Adrenal gland (tissue), 9 donors: ENCODE measurements at regions not wholly inside any gene's neighbourhood (a gene's known extent, or its start where the extent isn't known, plus 50 kb on each side); places are given as distances from the start of the nearest gene placed in this dataset.

Experiments used
- DNase-seq, 7 donors: peaks; one replicate each; pipeline ENCODE4 v3.0.0-alpha.2; 2019 to 2020
- H3K27ac ChIP-seq, 5 donors: fragments of 200-600 bp; sonication (generic) in 4 of 5; 1 replicate in 3 of 5; 2 replicates in 2 of 5; pipeline versions ENCODE4 v1.5.1 to v1.8.0; 2016 to 2020; ENCODE audit warnings: mild to moderate bottlenecking in 1 of 5
- H3K27me3 ChIP-seq: fragments of 200-600 bp; 2 replicates; pipeline ENCODE4 v1.8.0; 2021
- H3K36me3 ChIP-seq, 2 donors: fragments of 200-600 bp; replicated peaks in 1 of 2; 1 replicate in 1 of 2; 2 replicates in 1 of 2; pipeline versions ENCODE4 v1.5.1 to v1.8.0; 2018 to 2022
- H3K4me1 ChIP-seq, 2 donors: fragments of 200-600 bp; replicated peaks in 1 of 2; 1 replicate in 1 of 2; 2 replicates in 1 of 2; pipeline versions ENCODE4 v1.5.1 to v1.8.0; 2018 to 2021
- H3K4me3 ChIP-seq, 4 donors: fragments of 200-600 bp; sonication (generic) in 3 of 4; one replicate each; pipeline ENCODE4 v1.5.1; 2016 to 2018
- H3K9me3 ChIP-seq, 3 donors: fragments of 200-600 bp; sonication (generic) in 1 of 3; replicated peaks in 1 of 3; 1 replicate in 2 of 3; 2 replicates in 1 of 3; pipeline versions ENCODE4 v1.5.1 to v1.8.0; 2016 to 2021
- POLR2A ChIP-seq, 2 donors: fragments of 450-650 bp; IDR thresholded peaks; one replicate each; pipeline ENCODE4 v1.6.1; 2017; ENCODE audit warnings: antibody characterized with exemption in 2 of 2, mild to moderate bottlenecking in 2 of 2, moderate library complexity in 1 of 2
- WGBS, 4 donors: extraction: QIAGEN DNeasy Blood & Tissue Kit in 2 of 4; methylation state at CpG; one replicate each; pipeline versions ENCODE4 v1.1.5 to v1.1.7; 2013 to 2017; 5-methylcytosine and 5-hydroxymethylcytosine counted together
- intact Hi-C, 2 donors: fragments of 100-400 bp; cut with DNase I; formaldehyde crosslinking; loops; one replicate each; pipeline versions ENCODE4 v1.14.1 to v1.15.0; 2022 to 2023
- TF ChIP-seq, protein P1 (sequence below), 6 experiments: fragments of 450-650 bp in 4 of 6; fragments of 200-600 bp in 2 of 6; sonication (generic) in 1 of 6; IDR thresholded peaks; 1 replicate in 5 of 6; 2 replicates in 1 of 6; pipeline versions ENCODE4 v1.5.1 to v1.8.0; 2016 to 2021; ENCODE audit warnings: antibody characterized with exemption in 6 of 6, mild to moderate bottlenecking in 2 of 6, moderate library complexity in 1 of 6
- donor health status: healthy with polysubstance abuse.
- donor health status: Bipolar disorder and iron deficiency.
- donor health status: DM: yes; HTN: yes; CAD: no.
- donor health status: DM: no; HTN: no; CAD: no.
- donor health status: DM: no; HTN: no; CAD: no.

DNA sequence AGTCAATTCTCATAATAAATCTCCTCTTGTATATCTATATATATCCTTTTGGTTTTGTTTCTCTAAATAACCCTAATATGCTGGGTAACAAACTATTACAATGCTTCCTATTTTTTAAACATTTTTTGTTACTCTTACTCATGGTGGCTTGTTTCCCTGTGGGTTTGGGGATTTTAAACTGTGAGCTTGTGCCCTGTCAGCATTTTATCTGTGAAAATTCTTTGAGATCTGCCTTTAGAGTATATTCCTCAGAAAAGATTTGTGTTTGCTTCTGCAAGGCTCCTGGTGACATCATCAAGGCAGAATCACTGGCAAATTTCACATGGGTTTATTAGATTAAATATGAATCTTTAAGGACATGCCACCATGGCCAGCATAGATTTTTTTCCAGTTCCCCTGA lies 273.6 kb downstream of the LRFN2 start:
- intact Hi-C loops = no loop called here
- H3K27ac ChIP-seq = no peak overlapping the region
- TF ChIP-seq POLR2A (IDR thresholded peaks at IDR 0.05) = no peak
- TF ChIP-seq, protein P1, sequence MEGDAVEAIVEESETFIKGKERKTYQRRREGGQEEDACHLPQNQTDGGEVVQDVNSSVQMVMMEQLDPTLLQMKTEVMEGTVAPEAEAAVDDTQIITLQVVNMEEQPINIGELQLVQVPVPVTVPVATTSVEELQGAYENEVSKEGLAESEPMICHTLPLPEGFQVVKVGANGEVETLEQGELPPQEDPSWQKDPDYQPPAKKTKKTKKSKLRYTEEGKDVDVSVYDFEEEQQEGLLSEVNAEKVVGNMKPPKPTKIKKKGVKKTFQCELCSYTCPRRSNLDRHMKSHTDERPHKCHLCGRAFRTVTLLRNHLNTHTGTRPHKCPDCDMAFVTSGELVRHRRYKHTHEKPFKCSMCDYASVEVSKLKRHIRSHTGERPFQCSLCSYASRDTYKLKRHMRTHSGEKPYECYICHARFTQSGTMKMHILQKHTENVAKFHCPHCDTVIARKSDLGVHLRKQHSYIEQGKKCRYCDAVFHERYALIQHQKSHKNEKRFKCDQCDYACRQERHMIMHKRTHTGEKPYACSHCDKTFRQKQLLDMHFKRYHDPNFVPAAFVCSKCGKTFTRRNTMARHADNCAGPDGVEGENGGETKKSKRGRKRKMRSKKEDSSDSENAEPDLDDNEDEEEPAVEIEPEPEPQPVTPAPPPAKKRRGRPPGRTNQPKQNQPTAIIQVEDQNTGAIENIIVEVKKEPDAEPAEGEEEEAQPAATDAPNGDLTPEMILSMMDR (IDR thresholded peaks at IDR 0.05) = no peak
- no peaks in the 10 kb centered on the region for H3K27me3 ChIP-seq
- no peaks in the 10 kb centered on the region for H3K9me3 ChIP-seq
- DNase-seq = no peak
- H3K4me1 ChIP-seq = no peaks in the 10 kb centered on the region
- no peaks in the 10 kb centered on the region for H3K36me3 ChIP-seq
- H3K4me3 ChIP-seq = no peak overlapping the region

DNA sequence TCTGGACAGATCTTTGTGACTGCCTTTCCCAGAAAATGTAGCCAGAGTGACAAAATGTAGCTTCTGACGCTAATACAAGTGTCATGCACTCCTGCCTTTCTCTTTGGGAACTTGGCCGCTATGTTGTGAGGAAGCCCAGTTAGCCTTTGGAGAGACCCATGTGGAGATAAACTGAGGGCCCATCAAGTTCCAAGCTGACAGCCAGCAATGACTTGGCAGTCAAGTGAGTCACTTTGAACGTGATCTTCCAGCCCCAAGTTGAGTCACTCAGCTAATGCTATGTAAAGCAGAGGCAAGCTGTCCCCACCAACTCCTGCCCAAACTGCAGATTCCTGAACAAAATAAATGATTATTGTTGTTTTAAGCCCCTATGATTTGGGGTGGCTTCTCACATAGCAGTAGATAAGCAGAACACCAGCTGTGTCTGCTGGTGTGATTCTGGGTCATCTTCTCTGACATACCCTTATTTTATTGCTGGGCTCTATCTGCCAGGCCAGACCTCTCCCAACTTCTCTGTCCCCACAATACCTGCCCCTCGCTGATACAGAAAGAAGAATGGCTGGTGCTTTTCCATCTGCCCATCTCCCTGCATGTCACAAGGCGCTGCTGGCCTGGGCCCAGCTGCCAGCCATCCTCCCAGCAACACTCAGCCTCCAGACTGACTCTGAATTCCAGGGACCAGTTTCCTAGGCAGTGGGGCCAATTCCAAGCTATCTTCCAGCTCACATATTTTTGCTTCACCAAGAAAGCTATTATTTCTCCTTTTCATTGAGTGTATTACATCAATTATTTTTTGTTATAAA lies 274.8 kb downstream of the LRFN2 start:
- no peak overlapping the region for H3K27ac ChIP-seq
- H3K9me3 ChIP-seq = no peaks in the 10 kb centered on the region
- TF ChIP-seq, protein P1 (IDR thresholded peaks at IDR 0.05) = no peak
- TF ChIP-seq POLR2A (IDR thresholded peaks at IDR 0.05) = no peak
- DNase-seq = peak in 1 of 7 donors; percentile 17
- no peaks in the 10 kb centered on the region for H3K4me1 ChIP-seq
- 75 to 85% (median 79%) methylated on average over 5 of the region's 5 CpGs for WGBS, 4 donors
- no peak overlapping the region for H3K4me3 ChIP-seq
- intact Hi-C loops = no loop called here
- peaks cover 8% of the 10 kb centered on the region for H3K27me3 ChIP-seq
- no peaks in the 10 kb centered on the region for H3K36me3 ChIP-seq

DNA sequence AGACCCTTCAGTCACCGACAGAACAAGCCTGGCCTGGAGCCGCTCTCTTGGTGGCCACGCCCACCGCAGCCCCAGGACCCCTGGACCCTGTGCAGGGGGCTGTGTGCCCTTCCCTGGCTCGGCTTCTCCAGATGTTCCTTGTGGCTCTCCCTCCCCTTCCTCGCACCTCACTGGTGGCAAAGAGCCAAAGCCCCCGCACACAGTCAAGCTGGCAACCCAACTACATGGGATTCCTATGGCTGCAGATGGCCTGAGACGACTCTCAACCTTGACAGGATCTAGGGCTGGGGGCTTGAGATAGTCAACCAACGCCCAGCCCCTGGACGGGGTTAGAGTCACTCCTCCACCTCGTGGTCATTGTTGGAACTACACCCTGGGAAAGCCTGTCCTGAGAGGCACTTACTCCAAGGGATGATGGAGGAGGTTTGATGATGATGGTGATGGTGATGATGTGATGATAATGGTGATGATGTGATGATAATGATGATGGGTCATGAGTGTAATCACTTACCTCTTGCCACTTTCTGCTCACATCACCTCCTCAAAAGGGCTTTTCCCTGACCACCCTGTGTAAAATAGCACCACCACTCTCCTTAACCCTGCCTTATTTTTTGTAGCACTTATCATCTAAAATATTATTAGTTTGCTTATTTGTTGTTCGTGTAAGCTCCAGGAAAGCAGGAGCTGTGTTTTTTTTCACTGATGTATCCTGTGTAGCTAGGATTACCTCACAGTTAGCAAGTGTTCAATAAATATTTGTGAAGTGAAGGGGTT lies 278.4 kb downstream of the LRFN2 start:
- peaks cover 8% of the 10 kb centered on the region for H3K27me3 ChIP-seq
- H3K36me3 ChIP-seq = no peaks in the 10 kb centered on the region
- no peak overlapping the region for H3K27ac ChIP-seq
- no peaks in the 10 kb centered on the region for H3K9me3 ChIP-seq
- H3K4me1 ChIP-seq = no peaks in the 10 kb centered on the region
- intact Hi-C loops = loop anchor here (2.0 to 10.0 kb wide), 4 partner anchors 324 to 964 kb away; no protein-coding TSS in a partner anchor
- no peak for TF ChIP-seq POLR2A (IDR thresholded peaks at IDR 0.05)
- TF ChIP-seq, protein P1 (IDR thresholded peaks at IDR 0.05) = peak; percentile 85 to 97 (median 93)
- 5 to 10% (median 8%) methylated on average over 10 to 12 of the region's 12 CpGs for WGBS, 4 donors
- H3K4me3 ChIP-seq = no peak overlapping the region
- peak; percentile 53 to 79 (median 71) for DNase-seq

DNA sequence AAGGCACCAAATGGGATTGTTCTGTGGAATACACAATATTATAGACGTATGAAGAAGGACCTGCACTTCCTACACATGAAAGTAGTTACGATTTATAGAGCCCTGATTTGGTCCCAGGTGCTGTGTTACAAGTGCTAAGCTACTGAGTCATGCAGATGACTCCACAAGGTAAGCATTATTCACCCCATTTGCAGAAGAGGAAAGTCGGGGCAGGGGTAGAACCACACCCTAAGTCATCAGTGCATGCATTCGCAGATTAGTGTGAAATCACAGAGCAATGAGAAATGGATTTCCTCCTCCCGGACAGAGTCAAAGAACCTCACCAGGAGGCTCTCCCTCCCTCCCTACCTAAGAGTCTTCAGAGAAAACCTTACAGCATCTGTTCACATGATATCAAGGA lies 279.5 kb downstream of the LRFN2 start:
- Histone ChIP-seq H3K27me3 (peaks cover 8% of the 10 kb centered on the region), H3K4me1 (no peaks in the 10 kb centered on the region), H3K9me3 (no peaks in the 10 kb centered on the region), H3K27ac (no peak overlapping the region), H3K36me3 (no peaks in the 10 kb centered on the region), H3K4me3 (no peak overlapping the region)
- TF ChIP-seq, protein P1 (IDR thresholded peaks at IDR 0.05) = no peak
- TF ChIP-seq POLR2A (IDR thresholded peaks at IDR 0.05) = no peak
- 58 to 71% (median 64%) methylated on average over 5 of the region's 5 CpGs for WGBS, 4 donors
- DNase-seq = no peak
- intact Hi-C loops = loop anchor here (2.0 to 10.0 kb wide), 4 partner anchors 323 to 963 kb away; no protein-coding TSS in a partner anchor
